Frontal cortex (tissue), 3 donors: ENCODE measurements at regions not wholly inside any gene's neighbourhood (a gene's known extent, or its start where the extent isn't known, plus 50 kb on each side); places are given as distances from the start of the nearest gene placed in this dataset.

ENCODE experiments used
- DNase-seq, 2 donors: peaks; one replicate each; pipeline ENCODE4 v3.0.0; 2012; ENCODE audit warnings: low spot score in 2 of 2
- FAIRE-seq: peaks from 2 replicates; lab custom pipeline; 2012; peaks lifted over from hg19 to GRCh38; lab: Jason Lieb, UNC
- donor health status: control.
- donor health status: control.
- donor health status: control.

GRCh38 chr19:30923621-30924020, 425.6 kb downstream of the TSHZ3 start:
- FAIRE-seq, result no peak
- DNase-seq, result no peak

- no peak for DNase-seq
- no peak for FAIRE-seq
Observed at GRCh38 chr19:30923096-30923495, 426.1 kb downstream of the TSHZ3 start.

GRCh38 chr19:30920222-30920621, 429.0 kb downstream of the TSHZ3 start:
- FAIRE-seq (no peak), DNase-seq (no peak)

GRCh38 chr19:30919737-30920136, 429.5 kb downstream of the TSHZ3 start:
- no peak for FAIRE-seq

GRCh38 chr19:30916238-30916637, 433.0 kb downstream of the TSHZ3 start:
- DNase-seq (no peak), FAIRE-seq (no peak)

More at GRCh38 chr19:30919737-30920136, 429.5 kb downstream of the TSHZ3 start:
- no peak for DNase-seq

GRCh38 chr19:30911491-30911890, 437.7 kb downstream of the TSHZ3 start:
- no peak for FAIRE-seq
- no peak for DNase-seq

- DNase-seq, result no peak
- FAIRE-seq, result no peak
Observed at GRCh38 chr19:30910485-30911240, 438.6 kb downstream of the TSHZ3 start.

GRCh38 chr19:30909216-30909615, 440.0 kb downstream of the TSHZ3 start:
- FAIRE-seq (no peak), DNase-seq (no peak)

- FAIRE-seq (no peak), DNase-seq (no peak)
Observed at GRCh38 chr19:30908262-30908771, 440.9 kb downstream of the TSHZ3 start.

- FAIRE-seq (no peak), DNase-seq (no peak)
Observed at GRCh38 chr19:30906871-30907270, 442.4 kb downstream of the TSHZ3 start.

GRCh38 chr19:30900051-30900450, 449.2 kb downstream of the TSHZ3 start:
- DNase-seq (no peak), FAIRE-seq (no peak)

- DNase-seq (no peak), FAIRE-seq (no peak)
Observed at GRCh38 chr19:30898353-30899103, 450.7 kb downstream of the TSHZ3 start.

- DNase-seq (no peak), FAIRE-seq (no peak)
Observed at GRCh38 chr19:30897553-30897952, 451.7 kb downstream of the TSHZ3 start.

- FAIRE-seq (no peak), DNase-seq (no peak)
Observed at GRCh38 chr19:30897034-30897433, 452.2 kb downstream of the TSHZ3 start.

- DNase-seq (no peak), FAIRE-seq (no peak)
Observed at GRCh38 chr19:30896554-30896953, 452.7 kb downstream of the TSHZ3 start.

- FAIRE-seq, result no peak
- no peak for DNase-seq
Observed at GRCh38 chr19:30895946-30896345, 453.3 kb downstream of the TSHZ3 start.

- DNase-seq (no peak), FAIRE-seq (no peak)
Observed at GRCh38 chr19:30891051-30891450, 458.2 kb downstream of the TSHZ3 start.

- no peak for DNase-seq
- FAIRE-seq, result no peak
Observed at GRCh38 chr19:30890033-30890432, 459.2 kb downstream of the TSHZ3 start.

- DNase-seq, result no peak
Observed at GRCh38 chr19:30888937-30889336, 460.3 kb downstream of the TSHZ3 start.

GRCh38 chr19:30887042-30887441, 462.2 kb downstream of the TSHZ3 start:
- FAIRE-seq, result no peak
- no peak for DNase-seq

More at GRCh38 chr19:30888937-30889336, 460.3 kb downstream of the TSHZ3 start:
- FAIRE-seq, result no peak

GRCh38 chr19:30886222-30886621, 463.0 kb downstream of the TSHZ3 start:
- DNase-seq (no peak), FAIRE-seq (no peak)
